Effector memory CD8-positive, alpha-beta T cell (primary cell): ENCODE measurements at regions not wholly inside any gene's neighbourhood (a gene's known extent, or its start where the extent isn't known, plus 50 kb on each side); places are given as distances from the start of the nearest gene placed in this dataset.

Experiments used
- ATAC-seq: fragments of 150-1000 bp; cut with Tn5 transposase; replicated peaks from 2 replicates; pipeline ENCODE4 v1.10.0; 2021; ENCODE audit warnings: mild to moderate bottlenecking, moderate library complexity
- DNase-seq, 3 experiments: peaks; one replicate each; pipeline ENCODE4 v3.0.0; 2021
- H3K27ac Mint-ChIP-seq, 2 donors: one replicate each; pipeline ENCODE4 v1.8.0; 2022; ENCODE audit warnings: mild to moderate bottlenecking in 2 of 2, mixed read lengths in 2 of 2, moderate library complexity in 2 of 2
- H3K27me3 Mint-ChIP-seq, 2 donors: one replicate each; pipeline ENCODE4 v1.8.0; 2022; ENCODE audit warnings: mixed read lengths in 2 of 2
- H3K36me3 Mint-ChIP-seq: one replicate; pipeline ENCODE4 v1.8.0; 2022; ENCODE audit warnings: mild to moderate bottlenecking, moderate library complexity, mixed read lengths; ENCODE audit not compliant: insufficient read depth
- H3K4me1 Mint-ChIP-seq, 2 donors: one replicate each; pipeline ENCODE4 v1.8.0; 2022; ENCODE audit warnings: low read depth in 2 of 2, mixed read lengths in 2 of 2
- H3K4me3 Mint-ChIP-seq, 2 donors: one replicate each; pipeline ENCODE4 v1.8.0; 2022; ENCODE audit warnings: mild to moderate bottlenecking in 2 of 2, mixed read lengths in 2 of 2, moderate library complexity in 2 of 2
- H3K9me3 Mint-ChIP-seq, 2 donors: one replicate each; pipeline ENCODE4 v1.8.0; 2022; ENCODE audit warnings: mixed read lengths in 2 of 2

DNA sequence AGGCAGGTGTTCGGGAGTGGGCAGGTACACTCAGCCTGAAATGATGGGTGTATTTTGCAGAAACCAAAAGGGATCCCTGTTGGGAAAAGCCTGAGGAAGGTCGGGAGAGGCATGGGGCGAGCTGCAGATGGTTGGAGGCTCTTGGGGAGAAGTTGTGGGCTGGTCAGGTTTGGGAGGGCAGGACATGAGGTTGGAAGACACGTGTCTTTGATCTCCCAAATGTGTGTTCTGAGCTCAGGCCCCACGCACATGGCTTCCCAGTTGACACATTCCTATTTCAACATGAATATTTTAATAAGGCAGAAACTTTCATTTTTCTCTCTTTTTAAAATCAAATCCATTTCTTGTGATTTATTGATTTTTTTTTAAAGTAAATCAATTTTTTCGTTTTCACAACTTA is 1003.3 kb downstream of the TBC1D22A start:
- no peak for ATAC-seq
- Mint-ChIP-seq H3K36me3 (no peaks in the 10 kb centered on the region), H3K9me3 (no peaks in the 10 kb centered on the region)

DNA sequence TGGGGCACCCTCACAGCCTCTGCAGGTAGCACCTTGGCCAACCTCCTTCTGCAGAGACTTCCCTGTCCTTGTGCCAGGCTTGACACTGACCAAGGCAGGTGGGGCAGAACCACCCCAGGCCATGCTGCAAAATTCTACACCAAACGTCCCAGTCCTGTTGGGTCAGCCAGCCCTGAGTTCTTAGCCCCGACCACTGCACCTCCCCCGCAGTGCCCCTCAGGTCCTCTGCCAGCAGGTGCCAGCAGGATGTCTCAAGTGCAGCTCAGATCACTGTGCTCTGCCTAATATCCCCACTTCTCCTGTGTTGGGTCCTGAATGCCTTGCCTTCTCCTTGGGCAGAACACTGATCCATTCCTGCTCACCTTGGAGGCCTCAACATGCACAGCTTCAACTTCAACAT is 999.7 kb downstream of the TBC1D22A start:
- no peak overlapping the region for H3K27ac Mint-ChIP-seq
- no peak for DNase-seq
- no peaks in the 10 kb centered on the region for H3K9me3 Mint-ChIP-seq
- H3K36me3 Mint-ChIP-seq, result no peaks in the 10 kb centered on the region
- H3K27me3 Mint-ChIP-seq, result peaks cover 39 to 46% of the 10 kb centered on the region in 2 donors
- no peak overlapping the region for H3K4me3 Mint-ChIP-seq
- ATAC-seq, result no peak
- no peaks in the 10 kb centered on the region for H3K4me1 Mint-ChIP-seq

More for the DNA sequence above, 1003.3 kb downstream of the TBC1D22A start:
- Mint-ChIP-seq H3K4me3 (no peak overlapping the region), H3K4me1 (no peaks in the 10 kb centered on the region), H3K27me3 (peaks cover 49 to 57% of the 10 kb centered on the region in 2 donors), H3K27ac (no peak overlapping the region)
- no peak for DNase-seq

GRCh38 chr22:47759909-47760308 is 997.5 kb downstream of the TBC1D22A start:
- H3K4me1 Mint-ChIP-seq, result no peaks in the 10 kb centered on the region
- H3K36me3 Mint-ChIP-seq, result no peaks in the 10 kb centered on the region
- H3K27me3 Mint-ChIP-seq, result peaks cover 24 to 28% of the 10 kb centered on the region in 2 donors
- no peak for ATAC-seq
- no peak overlapping the region for H3K4me3 Mint-ChIP-seq
- H3K9me3 Mint-ChIP-seq, result no peaks in the 10 kb centered on the region
- DNase-seq, result no peak
- no peak overlapping the region for H3K27ac Mint-ChIP-seq

DNA sequence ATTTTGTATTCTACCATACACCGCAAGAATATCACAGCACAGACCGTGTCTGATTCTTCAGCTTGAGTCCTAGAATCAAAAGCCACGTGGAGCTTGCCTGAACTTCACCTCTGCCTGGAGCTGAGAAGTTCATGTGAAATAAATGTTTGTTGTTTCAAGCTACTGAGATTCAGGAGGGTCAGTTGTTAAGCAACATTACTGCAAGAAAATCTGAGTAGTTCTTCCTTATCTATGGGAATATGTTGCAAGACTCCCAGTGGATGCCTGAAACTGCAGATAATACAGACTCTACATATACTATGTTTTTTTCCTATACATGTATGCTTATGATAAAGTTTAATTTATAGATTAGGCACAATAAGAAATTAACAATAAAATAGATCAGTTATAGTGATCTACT is 995.3 kb downstream of the TBC1D22A start:
- DNase-seq (no peak), ATAC-seq (no peak)
- Mint-ChIP-seq H3K36me3 (no peaks in the 10 kb centered on the region), H3K4me3 (no peak overlapping the region), H3K4me1 (no peaks in the 10 kb centered on the region), H3K27me3 (peaks cover 13 to 21% of the 10 kb centered on the region in 2 donors), H3K9me3 (no peaks in the 10 kb centered on the region), H3K27ac (no peak overlapping the region)

DNA sequence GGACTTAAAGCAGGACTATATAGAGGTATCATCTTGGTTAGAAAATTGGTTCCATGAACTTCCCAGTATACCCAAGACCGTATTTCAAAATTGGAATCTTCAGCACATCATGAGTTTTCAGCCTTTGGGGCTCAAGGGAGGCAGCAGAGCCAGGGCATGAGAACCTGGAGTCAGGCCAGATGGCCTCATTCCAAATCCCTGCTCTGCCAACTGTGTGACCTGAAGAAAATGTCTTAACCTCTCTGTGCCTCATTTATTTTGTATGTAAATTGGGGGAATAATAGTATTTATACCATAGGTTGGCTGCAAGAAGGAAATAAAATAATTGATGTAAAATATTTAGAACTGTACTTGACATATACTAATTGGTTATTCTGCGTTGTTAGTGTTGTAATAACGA is 987.6 kb downstream of the TBC1D22A start:
- no peaks in the 10 kb centered on the region for H3K4me1 Mint-ChIP-seq
- H3K4me3 Mint-ChIP-seq, result no peak overlapping the region
- H3K36me3 Mint-ChIP-seq, result no peaks in the 10 kb centered on the region
- ATAC-seq, result no peak
- no peak overlapping the region for H3K27ac Mint-ChIP-seq
- H3K27me3 Mint-ChIP-seq, result peaks cover 46 to 57% of the 10 kb centered on the region in 2 donors
- DNase-seq, result no peak
- H3K9me3 Mint-ChIP-seq, result no peaks in the 10 kb centered on the region

- Mint-ChIP-seq H3K4me3 (no peak overlapping the region), H3K27me3 (peaks cover 49 to 60% of the 10 kb centered on the region in 2 donors), H3K4me1 (no peaks in the 10 kb centered on the region), H3K36me3 (no peaks in the 10 kb centered on the region), H3K9me3 (no peaks in the 10 kb centered on the region), H3K27ac (no peak overlapping the region)
- DNase-seq (no peak), ATAC-seq (no peak)
These were observed 986.5 kb downstream of the TBC1D22A start for GRCh38 chr22:47748957-47749356.

DNA sequence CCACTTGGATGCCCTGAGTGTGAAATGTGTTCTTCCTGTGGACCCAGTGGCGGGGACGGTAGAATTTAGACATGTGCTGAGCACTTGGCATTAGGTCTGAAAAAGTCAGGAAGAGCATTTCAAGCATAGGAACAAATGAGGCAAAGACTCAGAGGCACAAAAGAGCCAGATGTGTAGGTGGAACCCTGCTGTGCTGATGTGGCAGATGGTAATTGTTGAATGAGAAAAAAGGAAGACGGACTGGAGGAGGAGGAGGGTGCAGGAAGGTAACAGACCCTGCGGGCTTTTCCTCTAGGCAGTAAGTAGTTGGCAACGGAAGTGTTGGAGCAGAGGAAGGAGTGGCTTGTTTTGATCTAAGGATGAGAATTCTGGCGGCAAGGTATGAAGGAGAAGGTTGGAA is 985.8 kb downstream of the TBC1D22A start:
- Mint-ChIP-seq H3K4me3 (no peak overlapping the region), H3K4me1 (no peaks in the 10 kb centered on the region), H3K36me3 (no peaks in the 10 kb centered on the region), H3K27me3 (peaks cover 49 to 53% of the 10 kb centered on the region in 2 donors), H3K27ac (no peak overlapping the region), H3K9me3 (no peaks in the 10 kb centered on the region)
- ATAC-seq, result no peak
- DNase-seq, result no peak

DNA sequence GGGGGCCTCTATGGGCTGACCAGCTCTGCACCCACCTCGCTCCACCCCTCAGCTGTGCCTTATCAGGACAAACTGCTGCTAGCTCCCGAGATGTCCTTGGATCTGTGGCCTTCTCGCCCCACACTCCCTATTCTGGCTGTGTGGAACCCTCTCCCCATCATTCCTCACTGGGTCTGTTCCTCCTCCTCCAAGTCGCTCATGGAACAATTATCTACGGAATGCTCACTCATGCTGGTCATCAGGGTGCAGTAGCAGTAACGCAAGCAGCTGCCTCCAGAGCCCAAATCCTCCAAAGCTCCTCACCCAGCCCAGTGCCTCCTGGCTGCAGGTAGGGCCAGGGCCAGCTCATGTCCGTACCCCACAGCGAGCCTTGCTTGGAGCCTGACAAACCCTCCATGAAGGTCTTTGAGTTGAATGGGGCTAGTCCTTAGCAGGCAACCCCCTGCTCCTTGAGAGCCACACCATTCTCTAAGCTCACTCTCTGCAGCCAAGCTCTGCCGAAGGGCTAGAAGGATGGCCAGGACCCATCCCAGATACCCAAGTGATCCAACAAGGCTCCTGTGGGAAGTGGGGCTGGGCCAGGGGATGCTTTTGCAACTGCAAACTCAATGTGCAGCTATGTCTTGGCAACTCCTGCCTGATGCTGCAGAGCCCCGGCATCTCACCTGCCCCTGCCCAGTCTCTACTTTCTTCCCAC is 977.8 kb downstream of the TBC1D22A start:
- ATAC-seq (no peak), DNase-seq (no peak)
- no peak overlapping the region for H3K4me3 Mint-ChIP-seq
- no peaks in the 10 kb centered on the region for H3K4me1 Mint-ChIP-seq
- H3K36me3 Mint-ChIP-seq, result no peaks in the 10 kb centered on the region
- no peaks in the 10 kb centered on the region for H3K9me3 Mint-ChIP-seq
- no peak overlapping the region for H3K27ac Mint-ChIP-seq
- H3K27me3 Mint-ChIP-seq, result peaks cover 20 to 42% of the 10 kb centered on the region in 2 donors

GRCh38 chr22:47739291-47740015 is 977.0 kb downstream of the TBC1D22A start:
- Mint-ChIP-seq H3K27ac (no peak overlapping the region), H3K36me3 (no peaks in the 10 kb centered on the region), H3K9me3 (no peaks in the 10 kb centered on the region), H3K27me3 (peaks cover 12 to 37% of the 10 kb centered on the region in 2 donors), H3K4me1 (no peaks in the 10 kb centered on the region), H3K4me3 (no peak overlapping the region)
- no peak for DNase-seq
- no peak for ATAC-seq

DNA sequence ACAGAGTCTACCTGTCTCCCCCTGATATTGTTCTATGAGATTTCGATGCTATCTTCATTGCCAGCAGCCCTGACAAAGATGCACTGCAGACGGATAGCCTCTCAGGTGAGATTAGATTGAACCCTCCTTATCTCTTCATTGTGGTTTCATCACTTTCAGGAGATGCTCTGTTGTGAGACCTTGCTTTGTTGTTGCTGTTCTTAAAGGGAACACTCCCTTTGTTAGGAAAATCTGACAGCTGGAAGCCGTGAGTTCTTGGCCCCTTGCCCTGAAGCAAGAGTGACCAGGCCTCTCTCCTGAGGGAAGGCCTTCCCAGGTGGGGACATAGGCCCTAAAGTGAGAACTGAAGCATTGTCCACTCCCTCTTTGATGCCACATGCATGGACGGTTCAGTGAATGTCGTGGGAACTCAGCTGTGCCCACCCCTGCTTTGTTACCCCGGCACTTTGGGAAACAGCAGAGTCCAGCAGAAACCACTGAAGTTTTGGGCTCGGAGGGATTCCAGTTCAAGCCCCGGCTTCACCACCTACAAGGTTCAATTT is 976.1 kb downstream of the TBC1D22A start:
- no peak for ATAC-seq
- no peak for DNase-seq
- H3K27ac Mint-ChIP-seq, result no peak overlapping the region
- peaks cover 12 to 37% of the 10 kb centered on the region in 2 donors for H3K27me3 Mint-ChIP-seq
- H3K4me3 Mint-ChIP-seq, result no peak overlapping the region
- no peaks in the 10 kb centered on the region for H3K9me3 Mint-ChIP-seq
- H3K4me1 Mint-ChIP-seq, result no peaks in the 10 kb centered on the region
- no peaks in the 10 kb centered on the region for H3K36me3 Mint-ChIP-seq

DNA sequence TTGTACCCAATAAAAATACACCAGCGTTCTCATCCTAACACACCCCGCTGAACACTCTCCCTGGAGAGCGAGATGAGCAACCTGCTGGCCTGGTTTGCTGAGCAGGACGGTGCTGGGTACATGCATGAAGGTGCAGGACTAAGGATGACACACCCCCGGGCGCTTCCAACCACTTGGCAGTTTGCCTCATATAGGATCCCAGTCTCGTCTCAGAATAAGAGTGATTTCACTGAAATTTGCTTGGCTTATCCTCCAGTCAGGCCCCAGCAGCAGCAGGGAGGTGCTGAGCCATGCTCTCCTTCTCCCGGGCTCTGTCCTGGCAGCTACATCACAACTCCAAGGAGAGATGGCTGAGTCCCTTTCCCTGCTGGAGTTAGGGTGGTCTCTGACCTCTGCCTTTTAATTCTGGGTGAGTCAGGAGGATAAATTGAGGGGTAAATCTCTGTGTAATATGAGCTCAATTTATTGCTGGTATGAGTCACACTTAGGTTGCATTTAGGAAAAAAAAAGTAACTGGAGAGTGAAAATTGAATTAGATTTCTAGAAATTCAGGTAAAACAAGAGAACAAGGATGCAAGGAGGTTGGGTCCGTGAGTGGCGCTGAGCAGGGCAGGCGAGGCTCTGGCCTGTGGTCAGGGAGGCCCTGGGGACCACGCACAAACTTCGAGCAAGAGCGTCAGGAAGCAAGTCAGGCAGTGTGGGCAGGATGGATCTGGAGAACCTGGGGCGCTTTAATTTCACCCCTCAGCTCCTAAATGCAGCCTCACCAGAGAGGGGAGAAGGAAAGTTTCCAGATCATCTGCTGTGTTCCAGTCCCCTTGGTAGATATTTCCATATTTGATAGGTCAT is 974.0 kb downstream of the TBC1D22A start:
- peaks cover 0 to 2% of the 10 kb centered on the region in 2 donors for H3K9me3 Mint-ChIP-seq
- H3K4me1 Mint-ChIP-seq, result no peaks in the 10 kb centered on the region
- H3K4me3 Mint-ChIP-seq, result no peak overlapping the region
- no peaks in the 10 kb centered on the region for H3K36me3 Mint-ChIP-seq
- DNase-seq (no peak), ATAC-seq (no peak)
- peaks cover 25 to 27% of the 10 kb centered on the region in 2 donors for H3K27me3 Mint-ChIP-seq
- no peak overlapping the region for H3K27ac Mint-ChIP-seq

- no peak overlapping the region for H3K27ac Mint-ChIP-seq
- no peaks in the 10 kb centered on the region for H3K36me3 Mint-ChIP-seq
- H3K27me3 Mint-ChIP-seq, result peaks cover 12 to 13% of the 10 kb centered on the region in 2 donors
- peaks cover 0 to 2% of the 10 kb centered on the region in 2 donors for H3K9me3 Mint-ChIP-seq
- no peak for DNase-seq
- no peak overlapping the region for H3K4me3 Mint-ChIP-seq
- ATAC-seq, result no peak
- no peaks in the 10 kb centered on the region for H3K4me1 Mint-ChIP-seq
These were observed 972.1 kb downstream of the TBC1D22A start for GRCh38 chr22:47734511-47734910.

GRCh38 chr22:47727641-47728040 is 965.2 kb downstream of the TBC1D22A start:
- Mint-ChIP-seq H3K4me1 (no peaks in the 10 kb centered on the region), H3K9me3 (peaks cover 0 to under 1% of the 10 kb centered on the region in 2 donors), H3K36me3 (no peaks in the 10 kb centered on the region), H3K27me3 (peaks cover 19 to 36% of the 10 kb centered on the region in 2 donors), H3K27ac (no peak overlapping the region), H3K4me3 (no peak overlapping the region)
- ATAC-seq (no peak), DNase-seq (no peak)
